IMR-90 (cell line): ENCODE measurements at regions not wholly inside any gene's neighbourhood (a gene's known extent, or its start where the extent isn't known, plus 50 kb on each side); places are given as distances from the start of the nearest gene placed in this dataset.

Source experiments
- ATAC-seq: fragments of 200-7000 bp; cut with Tn5 transposase; 2 replicates; pipeline ENCODE4 v1.9.1; 2020; ENCODE audit warnings: low read depth, mild to moderate bottlenecking, moderate library complexity
- BruUV-seq: library from RNA; stranded (reverse); fragments of 400-500 nt; replicated peaks from 2 replicates; lab custom pipeline; 2021; lab: Mats Ljungman, UMichigan
- CTCF ChIA-PET: fragments of 300-600 bp; formaldehyde crosslinking; extraction: SDS; loops from one replicate; lab custom pipeline; 2021; ENCODE audit warnings: antibody characterized with exemption; lab: Yijun Ruan, JAX
- POLR2A ChIA-PET: fragments of 300-600 bp; sonication (Branson Sonifier 250); formaldehyde crosslinking; loops from one replicate; lab custom pipeline; 2022; ENCODE audit warnings: antibody characterized with exemption; ENCODE audit not compliant: unreplicated experiment; lab: Charles Lee
- DNase-seq: peaks from one replicate; pipeline ENCODE4 v3.0.0; 2013
- H2AFZ ChIP-seq: replicated peaks from 2 replicates; pipeline ENCODE3; 2013; ENCODE audit warnings: low read length, mild to moderate bottlenecking; ENCODE audit not compliant: poor library complexity
- H2AK5ac ChIP-seq: 2 replicates; pipeline ENCODE4 v1.6.1; 2013; ENCODE audit warnings: low read depth, low read length, inconsistent platforms
- H2AK9ac ChIP-seq: replicated peaks from 2 replicates; pipeline ENCODE3; 2013; ENCODE audit warnings: mild to moderate bottlenecking, low read depth, low read length, moderate library complexity; ENCODE audit not compliant: poor library complexity
- H2BK120ac ChIP-seq: 2 replicates; pipeline ENCODE4 v1.6.1; 2013; ENCODE audit warnings: low read depth, low read length, inconsistent platforms
- H2BK15ac ChIP-seq: 3 replicates; pipeline ENCODE4 v1.6.1; 2013; ENCODE audit warnings: low read depth, low read length, inconsistent platforms
- H2BK20ac ChIP-seq: 2 replicates; pipeline ENCODE4 v1.6.1; 2013; ENCODE audit warnings: low read depth, mild to moderate bottlenecking, inconsistent platforms, low read length, moderate library complexity
- H2BK5ac ChIP-seq: 2 replicates; pipeline ENCODE4 v1.6.1; 2013; ENCODE audit warnings: mild to moderate bottlenecking, low read depth, low read length, inconsistent platforms; ENCODE audit not compliant: poor library complexity, severe bottlenecking
- H3K14ac ChIP-seq: replicated peaks from 2 replicates; pipeline ENCODE4 v1.6.1; 2013; ENCODE audit warnings: low read depth, low read length, inconsistent platforms
- H3K18ac ChIP-seq: 2 replicates; pipeline ENCODE4 v1.6.1; 2013; ENCODE audit warnings: low read depth, low read length, control low read depth
- H3K23ac ChIP-seq: 2 replicates; pipeline ENCODE4 v1.6.1; 2013; ENCODE audit warnings: low read depth, low read length, inconsistent platforms
- H3K27ac ChIP-seq: 2 replicates; pipeline ENCODE4 v1.5.1; 2013; ENCODE audit warnings: mild to moderate bottlenecking, control low read depth, low read length; ENCODE audit not compliant: insufficient read depth
- H3K27me3 ChIP-seq: 2 replicates; pipeline ENCODE4 v1.6.1; 2013; ENCODE audit warnings: low read length; ENCODE audit not compliant: control insufficient read depth, insufficient read depth
- H3K36me3 ChIP-seq: 2 replicates; pipeline ENCODE4 v1.6.1; 2013; ENCODE audit warnings: low read length, mixed read lengths; ENCODE audit not compliant: control insufficient read depth, insufficient read depth
- H3K4ac ChIP-seq: 2 replicates; pipeline ENCODE4 v1.6.1; 2013; ENCODE audit warnings: low read depth, low read length, inconsistent platforms
- H3K4me1 ChIP-seq: 2 replicates; pipeline ENCODE4 v1.6.1; 2013; ENCODE audit warnings: low read length, mixed read lengths; ENCODE audit not compliant: control insufficient read depth, insufficient read depth
- H3K4me2 ChIP-seq: 2 replicates; pipeline ENCODE4 v1.6.1; 2013; ENCODE audit warnings: low read depth, mild to moderate bottlenecking, control low read depth, low read length, moderate library complexity
- H3K4me3 ChIP-seq: 2 replicates; pipeline ENCODE4 v1.5.1; 2013; ENCODE audit warnings: low read depth, mild to moderate bottlenecking, control low read depth, low read length, moderate library complexity; ENCODE audit not compliant: insufficient read depth
- H3K56ac ChIP-seq: 2 replicates; pipeline ENCODE4 v1.6.1; 2013; ENCODE audit warnings: low read length, inconsistent platforms; ENCODE audit not compliant: insufficient read depth; ENCODE audit errors: extremely low read depth
- H3K79me1 ChIP-seq, 2 experiments: 2 replicates each; pipeline ENCODE4 v1.6.1; 2013; ENCODE audit warnings: low read length in 2 of 2, inconsistent platforms in 1 of 2, low read depth in 1 of 2
- H3K9ac ChIP-seq: 2 replicates; pipeline ENCODE4 v1.6.1; 2013; ENCODE audit warnings: low read depth, low read length, control low read depth
- H3K9me1 ChIP-seq: 2 replicates; pipeline ENCODE4 v1.6.1; 2013; ENCODE audit warnings: low read length, inconsistent platforms; ENCODE audit not compliant: insufficient read depth
- H3K9me3 ChIP-seq: 2 replicates; pipeline ENCODE4 v1.6.1; 2013; ENCODE audit warnings: low read length; ENCODE audit not compliant: control insufficient read depth, insufficient read depth
- H4K20me1 ChIP-seq: 2 replicates; pipeline ENCODE4 v1.6.1; 2013; ENCODE audit warnings: low read length, inconsistent platforms; ENCODE audit not compliant: insufficient read depth
- H4K5ac ChIP-seq: 2 replicates; pipeline ENCODE4 v1.6.1; 2013; ENCODE audit warnings: mild to moderate bottlenecking, low read depth, low read length, control low read depth
- H4K8ac ChIP-seq, 2 experiments: 2 replicates each; pipeline ENCODE4 v1.6.1; 2013; ENCODE audit warnings: low read depth in 2 of 2, low read length in 2 of 2, control low read depth in 1 of 2, inconsistent platforms in 1 of 2
- H4K91ac ChIP-seq: 2 replicates; pipeline ENCODE4 v1.6.1; 2013; ENCODE audit warnings: low read depth, low read length, inconsistent platforms; ENCODE audit not compliant: insufficient read depth
- BHLHE40 ChIP-seq: fragments of 150-350 bp; IDR thresholded peaks from 2 replicates; pipeline ENCODE4 v1.6.1; 2016; ENCODE audit warnings: mild to moderate bottlenecking, low read depth, low read length
- CEBPB ChIP-seq: IDR thresholded peaks from 2 replicates; pipeline ENCODE4 v1.6.1; 2012; ENCODE audit warnings: low read depth, low read length, improper control_type of control experiment
- CHD1 ChIP-seq: IDR thresholded peaks from 2 replicates; pipeline ENCODE4 v1.6.1; 2012; ENCODE audit warnings: low read depth, low read length, improper control_type of control experiment
- FOS ChIP-seq: fragments of 150-350 bp; IDR thresholded peaks from 2 replicates; pipeline ENCODE4 v1.6.1; 2016; ENCODE audit warnings: low read depth, low read length
- MAFK ChIP-seq: IDR thresholded peaks from 2 replicates; pipeline ENCODE4 v1.6.1; 2012; ENCODE audit warnings: low read depth, low read length, improper control_type of control experiment
- MAZ ChIP-seq: IDR thresholded peaks from 2 replicates; pipeline ENCODE4 v1.6.1; 2012; ENCODE audit warnings: low read depth, mild to moderate bottlenecking, low read length, improper control_type of control experiment, moderate library complexity, borderline replicate concordance
- MXI1 ChIP-seq: IDR thresholded peaks from 2 replicates; pipeline ENCODE4 v1.6.1; 2012; ENCODE audit warnings: low read depth, mild to moderate bottlenecking, low read length, moderate library complexity, borderline replicate concordance
- NFE2L2 ChIP-seq: fragments of 150-350 bp; IDR thresholded peaks from 2 replicates; pipeline ENCODE4 v1.6.1; 2016; ENCODE audit warnings: low read depth, mild to moderate bottlenecking, low read length
- POLR2A ChIP-seq: IDR thresholded peaks from 2 replicates; pipeline ENCODE4 v1.6.1; 2012; ENCODE audit warnings: mild to moderate bottlenecking, low read depth, low read length
- RAD21 ChIP-seq: IDR thresholded peaks from 2 replicates; pipeline ENCODE4 v1.6.1; 2012; ENCODE audit warnings: low read length, improper control_type of control experiment
- RCOR1 ChIP-seq: IDR thresholded peaks from 2 replicates; pipeline ENCODE4 v1.6.1; 2012; ENCODE audit warnings: mild to moderate bottlenecking, low read length, improper control_type of control experiment; ENCODE audit not compliant: insufficient replicate concordance
- RFX5 ChIP-seq: IDR thresholded peaks from 2 replicates; pipeline ENCODE4 v1.8.0; 2012; ENCODE audit warnings: low read depth, mild to moderate bottlenecking, low read length, moderate library complexity
- SMC3 ChIP-seq: fragments of 150-350 bp; IDR thresholded peaks from 2 replicates; pipeline ENCODE4 v1.6.1; 2016; ENCODE audit warnings: low read depth, mild to moderate bottlenecking, antibody characterized with exemption, low read length, moderate library complexity
- whole genome bisulfite sequencing, 2 experiments: methylation state at CpG; one replicate each; pipeline versions ENCODE4 v1.1.5 to v1.1.7; 2013; ENCODE audit warnings: missing lambda C conversion rate in 2 of 2; ENCODE audit not compliant: insufficient read length in 1 of 2; ENCODE audit errors: extremely low coverage in 2 of 2; 5-methylcytosine and 5-hydroxymethylcytosine counted together
- dilution Hi-C: fragments of 300-500 bp; cut with HindIII; formaldehyde crosslinking; loops from one replicate; pipeline ENCODE4 v1.14.3; 2018; ENCODE audit warnings: low sequenced_read_pairs; ENCODE audit not compliant: unreplicated experiment
- in situ Hi-C: fragments of 300-500 bp; cut with MboI; formaldehyde crosslinking; loops from 3 replicates; pipeline ENCODE4 v1.14.3; 2019; ENCODE audit warnings: low sequenced_read_pairs, inconsistent platforms, mixed read lengths
- intact Hi-C: fragments of 100-400 bp; cut with micrococcal nuclease; formaldehyde crosslinking; loops from 2 replicates; pipeline ENCODE4 v1.10.0; 2022
- TF ChIP-seq, protein P1 (sequence below): fragments of 150-350 bp; IDR thresholded peaks from 2 replicates; pipeline ENCODE4 v1.6.1; 2016; ENCODE audit warnings: low read depth, mild to moderate bottlenecking, low read length, moderate library complexity, borderline replicate concordance
- TF ChIP-seq, protein P2 (sequence below): conservative IDR thresholded peaks from 2 replicates; pipeline ENCODE4 v1.5.1; 2012; ENCODE audit warnings: mild to moderate bottlenecking, low read depth, low read length, improper control_type of control experiment
- TF ChIP-seq, protein P3 (sequence below): fragments of 150-350 bp; IDR thresholded peaks from 2 replicates; pipeline ENCODE4 v1.6.1; 2017; ENCODE audit warnings: mild to moderate bottlenecking, antibody characterized with exemption, low read length, low read depth

DNA sequence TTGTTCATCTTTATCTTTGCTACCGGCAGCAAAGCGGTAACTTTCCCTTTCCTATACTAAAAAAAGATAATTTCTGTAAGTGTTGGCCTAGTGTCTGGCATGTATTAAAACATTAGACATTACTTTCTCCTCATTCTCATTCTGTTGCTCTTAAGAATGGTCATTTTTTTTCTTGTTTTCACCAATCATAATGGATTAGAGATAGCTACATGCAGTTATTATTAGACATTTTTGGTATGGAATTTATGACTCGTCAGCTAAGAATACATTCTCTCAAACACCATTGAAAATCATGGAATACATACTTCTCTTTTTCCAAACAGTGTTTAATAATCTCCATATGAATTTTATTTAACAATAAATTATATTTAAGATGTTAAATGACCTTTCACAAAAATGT, 1154.6 kb downstream of the BRINP3 start:
- Histone ChIP-seq H3K4ac (no peak overlapping the region), H3K9me3 (no peaks in the 10 kb centered on the region), H4K91ac (no peak overlapping the region), H3K4me3 (no peak overlapping the region), H3K27me3 (no peaks in the 10 kb centered on the region), H4K5ac (no peak overlapping the region), H3K9ac (no peak overlapping the region), H3K9me1 (no peaks in the 10 kb centered on the region), H3K27ac (no peak overlapping the region), H3K4me1 (no peaks in the 10 kb centered on the region), H3K4me2 (no peak overlapping the region), H2AK9ac (no peak overlapping the region), H2AFZ (no peak overlapping the region), H2BK15ac (no peak overlapping the region), H2BK120ac (no peak overlapping the region), H4K8ac (no peak overlapping the region), H3K79me1 (no peaks in the 10 kb centered on the region), H3K14ac (no peak overlapping the region), H3K23ac (no peak overlapping the region), H4K20me1 (no peaks in the 10 kb centered on the region), H3K18ac (no peak overlapping the region), H3K56ac (no peak overlapping the region), H2BK5ac (no peak overlapping the region), H2AK5ac (no peak overlapping the region), H3K36me3 (no peaks in the 10 kb centered on the region), H2BK20ac (no peak overlapping the region)
- no TSS peak for BruUV-seq
- no CpG with 5 or more reads among the region's 3 CpGs for WGBS, 2 experiments
- dilution Hi-C loops (no loop called here), intact Hi-C loops (no loop called here), in situ Hi-C loops (no loop called here)
- ChIA-PET POLR2A (no interaction called here), CTCF (no interaction called here)
- no peak for TF ChIP-seq MAFK
- TF ChIP-seq, protein P1, sequence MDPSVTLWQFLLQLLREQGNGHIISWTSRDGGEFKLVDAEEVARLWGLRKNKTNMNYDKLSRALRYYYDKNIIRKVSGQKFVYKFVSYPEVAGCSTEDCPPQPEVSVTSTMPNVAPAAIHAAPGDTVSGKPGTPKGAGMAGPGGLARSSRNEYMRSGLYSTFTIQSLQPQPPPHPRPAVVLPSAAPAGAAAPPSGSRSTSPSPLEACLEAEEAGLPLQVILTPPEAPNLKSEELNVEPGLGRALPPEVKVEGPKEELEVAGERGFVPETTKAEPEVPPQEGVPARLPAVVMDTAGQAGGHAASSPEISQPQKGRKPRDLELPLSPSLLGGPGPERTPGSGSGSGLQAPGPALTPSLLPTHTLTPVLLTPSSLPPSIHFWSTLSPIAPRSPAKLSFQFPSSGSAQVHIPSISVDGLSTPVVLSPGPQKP: no peak
- TF ChIP-seq CHD1: no peak
- TF ChIP-seq MXI1: no peak
- TF ChIP-seq POLR2A: no peak
- TF ChIP-seq, protein P2, sequence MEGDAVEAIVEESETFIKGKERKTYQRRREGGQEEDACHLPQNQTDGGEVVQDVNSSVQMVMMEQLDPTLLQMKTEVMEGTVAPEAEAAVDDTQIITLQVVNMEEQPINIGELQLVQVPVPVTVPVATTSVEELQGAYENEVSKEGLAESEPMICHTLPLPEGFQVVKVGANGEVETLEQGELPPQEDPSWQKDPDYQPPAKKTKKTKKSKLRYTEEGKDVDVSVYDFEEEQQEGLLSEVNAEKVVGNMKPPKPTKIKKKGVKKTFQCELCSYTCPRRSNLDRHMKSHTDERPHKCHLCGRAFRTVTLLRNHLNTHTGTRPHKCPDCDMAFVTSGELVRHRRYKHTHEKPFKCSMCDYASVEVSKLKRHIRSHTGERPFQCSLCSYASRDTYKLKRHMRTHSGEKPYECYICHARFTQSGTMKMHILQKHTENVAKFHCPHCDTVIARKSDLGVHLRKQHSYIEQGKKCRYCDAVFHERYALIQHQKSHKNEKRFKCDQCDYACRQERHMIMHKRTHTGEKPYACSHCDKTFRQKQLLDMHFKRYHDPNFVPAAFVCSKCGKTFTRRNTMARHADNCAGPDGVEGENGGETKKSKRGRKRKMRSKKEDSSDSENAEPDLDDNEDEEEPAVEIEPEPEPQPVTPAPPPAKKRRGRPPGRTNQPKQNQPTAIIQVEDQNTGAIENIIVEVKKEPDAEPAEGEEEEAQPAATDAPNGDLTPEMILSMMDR: no peak
- no peak for TF ChIP-seq RCOR1
- no peak for TF ChIP-seq NFE2L2
- no peak for TF ChIP-seq RFX5
- TF ChIP-seq BHLHE40: no peak
- TF ChIP-seq, protein P3, sequence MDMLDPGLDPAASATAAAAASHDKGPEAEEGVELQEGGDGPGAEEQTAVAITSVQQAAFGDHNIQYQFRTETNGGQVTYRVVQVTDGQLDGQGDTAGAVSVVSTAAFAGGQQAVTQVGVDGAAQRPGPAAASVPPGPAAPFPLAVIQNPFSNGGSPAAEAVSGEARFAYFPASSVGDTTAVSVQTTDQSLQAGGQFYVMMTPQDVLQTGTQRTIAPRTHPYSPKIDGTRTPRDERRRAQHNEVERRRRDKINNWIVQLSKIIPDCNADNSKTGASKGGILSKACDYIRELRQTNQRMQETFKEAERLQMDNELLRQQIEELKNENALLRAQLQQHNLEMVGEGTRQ: no peak
- no peak for TF ChIP-seq CEBPB
- TF ChIP-seq MAZ: no peak
- TF ChIP-seq SMC3: no peak
- no peak for TF ChIP-seq FOS
- TF ChIP-seq RAD21: no peak
- ATAC-seq (peak; percentile 51), DNase-seq (peak; percentile 55)
